HL-60 (cell line): ENCODE measurements at regions not wholly inside any gene's neighbourhood (a gene's known extent, or its start where the extent isn't known, plus 50 kb on each side); places are given as distances from the start of the nearest gene placed in this dataset.

ENCODE experiments used
- DNase-seq, 2 experiments: peaks; one replicate each; pipeline ENCODE4 v3.0.0-alpha.2; 2010 to 2020; ENCODE audit warnings: low read depth in 1 of 2, low spot score in 1 of 2
- H3K27ac ChIP-seq: fragments of 250-450 bp; sonication (Bioruptor Pico); replicated peaks from 2 replicates; pipeline ENCODE4 v1.5.1; 2020; ENCODE audit warnings: mild to moderate bottlenecking, moderate library complexity
- H3K27me3 ChIP-seq: fragments of 250-450 bp; sonication (Bioruptor Pico); 2 replicates; pipeline ENCODE4 v1.5.1; 2021; ENCODE audit warnings: mild to moderate bottlenecking, moderate library complexity; ENCODE audit not compliant: insufficient read depth, poor library complexity, severe bottlenecking
- H3K4me3 ChIP-seq: replicated peaks from 2 replicates; pipeline ENCODE4 v1.5.1; 2011; ENCODE audit warnings: mild to moderate bottlenecking, control low read depth, low read length; ENCODE audit not compliant: insufficient read depth
- GABPA ChIP-seq: IDR thresholded peaks from 2 replicates; pipeline ENCODE4 v1.6.1; 2012; ENCODE audit warnings: low read depth
- POLR2AphosphoS5 ChIP-seq: IDR thresholded peaks from 2 replicates; pipeline ENCODE4 v1.6.1; 2012; ENCODE audit warnings: low read depth
- SPI1 ChIP-seq: IDR thresholded peaks from 2 replicates; pipeline ENCODE4 v1.6.1; 2012; ENCODE audit warnings: low read depth, mild to moderate bottlenecking, borderline replicate concordance
- TF ChIP-seq, protein P1 (sequence below): IDR thresholded peaks from one replicate; pipeline ENCODE4 v1.5.1; 2011; ENCODE audit warnings: low read length, control low read depth, inconsistent platforms; ENCODE audit not compliant: insufficient read depth
- TF ChIP-seq, protein P2 (sequence below): IDR thresholded peaks from 2 replicates; pipeline ENCODE4 v1.6.1; 2012; ENCODE audit warnings: low read depth; ENCODE audit not compliant: insufficient replicate concordance

DNA sequence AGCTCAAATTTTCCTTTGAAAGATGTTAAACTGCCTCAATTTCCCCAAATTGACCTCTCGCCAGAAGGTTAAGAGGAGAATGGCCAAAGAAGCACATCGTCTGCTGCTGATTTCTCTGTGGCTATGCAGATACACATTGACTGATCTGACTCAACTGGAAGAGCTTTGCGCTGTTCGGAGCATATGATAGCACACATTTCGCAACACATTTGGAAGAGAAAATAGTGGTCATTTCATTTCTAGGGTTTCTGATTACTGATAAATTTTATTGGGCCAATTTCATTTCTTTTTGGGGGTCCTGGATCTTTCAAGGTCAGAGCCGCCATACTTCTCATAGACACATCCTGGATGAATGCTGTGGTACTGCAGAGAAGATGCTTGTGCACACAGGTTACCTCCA lies 138.5 kb downstream of the TMEM200C start:
- TF ChIP-seq, protein P1, sequence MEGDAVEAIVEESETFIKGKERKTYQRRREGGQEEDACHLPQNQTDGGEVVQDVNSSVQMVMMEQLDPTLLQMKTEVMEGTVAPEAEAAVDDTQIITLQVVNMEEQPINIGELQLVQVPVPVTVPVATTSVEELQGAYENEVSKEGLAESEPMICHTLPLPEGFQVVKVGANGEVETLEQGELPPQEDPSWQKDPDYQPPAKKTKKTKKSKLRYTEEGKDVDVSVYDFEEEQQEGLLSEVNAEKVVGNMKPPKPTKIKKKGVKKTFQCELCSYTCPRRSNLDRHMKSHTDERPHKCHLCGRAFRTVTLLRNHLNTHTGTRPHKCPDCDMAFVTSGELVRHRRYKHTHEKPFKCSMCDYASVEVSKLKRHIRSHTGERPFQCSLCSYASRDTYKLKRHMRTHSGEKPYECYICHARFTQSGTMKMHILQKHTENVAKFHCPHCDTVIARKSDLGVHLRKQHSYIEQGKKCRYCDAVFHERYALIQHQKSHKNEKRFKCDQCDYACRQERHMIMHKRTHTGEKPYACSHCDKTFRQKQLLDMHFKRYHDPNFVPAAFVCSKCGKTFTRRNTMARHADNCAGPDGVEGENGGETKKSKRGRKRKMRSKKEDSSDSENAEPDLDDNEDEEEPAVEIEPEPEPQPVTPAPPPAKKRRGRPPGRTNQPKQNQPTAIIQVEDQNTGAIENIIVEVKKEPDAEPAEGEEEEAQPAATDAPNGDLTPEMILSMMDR: no peak
- TF ChIP-seq POLR2AphosphoS5 (no peak), SPI1 (no peak), GABPA (no peak)
- TF ChIP-seq, protein P2, sequence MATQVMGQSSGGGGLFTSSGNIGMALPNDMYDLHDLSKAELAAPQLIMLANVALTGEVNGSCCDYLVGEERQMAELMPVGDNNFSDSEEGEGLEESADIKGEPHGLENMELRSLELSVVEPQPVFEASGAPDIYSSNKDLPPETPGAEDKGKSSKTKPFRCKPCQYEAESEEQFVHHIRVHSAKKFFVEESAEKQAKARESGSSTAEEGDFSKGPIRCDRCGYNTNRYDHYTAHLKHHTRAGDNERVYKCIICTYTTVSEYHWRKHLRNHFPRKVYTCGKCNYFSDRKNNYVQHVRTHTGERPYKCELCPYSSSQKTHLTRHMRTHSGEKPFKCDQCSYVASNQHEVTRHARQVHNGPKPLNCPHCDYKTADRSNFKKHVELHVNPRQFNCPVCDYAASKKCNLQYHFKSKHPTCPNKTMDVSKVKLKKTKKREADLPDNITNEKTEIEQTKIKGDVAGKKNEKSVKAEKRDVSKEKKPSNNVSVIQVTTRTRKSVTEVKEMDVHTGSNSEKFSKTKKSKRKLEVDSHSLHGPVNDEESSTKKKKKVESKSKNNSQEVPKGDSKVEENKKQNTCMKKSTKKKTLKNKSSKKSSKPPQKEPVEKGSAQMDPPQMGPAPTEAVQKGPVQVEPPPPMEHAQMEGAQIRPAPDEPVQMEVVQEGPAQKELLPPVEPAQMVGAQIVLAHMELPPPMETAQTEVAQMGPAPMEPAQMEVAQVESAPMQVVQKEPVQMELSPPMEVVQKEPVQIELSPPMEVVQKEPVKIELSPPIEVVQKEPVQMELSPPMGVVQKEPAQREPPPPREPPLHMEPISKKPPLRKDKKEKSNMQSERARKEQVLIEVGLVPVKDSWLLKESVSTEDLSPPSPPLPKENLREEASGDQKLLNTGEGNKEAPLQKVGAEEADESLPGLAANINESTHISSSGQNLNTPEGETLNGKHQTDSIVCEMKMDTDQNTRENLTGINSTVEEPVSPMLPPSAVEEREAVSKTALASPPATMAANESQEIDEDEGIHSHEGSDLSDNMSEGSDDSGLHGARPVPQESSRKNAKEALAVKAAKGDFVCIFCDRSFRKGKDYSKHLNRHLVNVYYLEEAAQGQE: no peak
- no peak for DNase-seq
- H3K27me3 ChIP-seq: peaks cover 22% of the 10 kb centered on the region
- H3K4me3 ChIP-seq: no peak overlapping the region
- no peak overlapping the region for H3K27ac ChIP-seq

DNA sequence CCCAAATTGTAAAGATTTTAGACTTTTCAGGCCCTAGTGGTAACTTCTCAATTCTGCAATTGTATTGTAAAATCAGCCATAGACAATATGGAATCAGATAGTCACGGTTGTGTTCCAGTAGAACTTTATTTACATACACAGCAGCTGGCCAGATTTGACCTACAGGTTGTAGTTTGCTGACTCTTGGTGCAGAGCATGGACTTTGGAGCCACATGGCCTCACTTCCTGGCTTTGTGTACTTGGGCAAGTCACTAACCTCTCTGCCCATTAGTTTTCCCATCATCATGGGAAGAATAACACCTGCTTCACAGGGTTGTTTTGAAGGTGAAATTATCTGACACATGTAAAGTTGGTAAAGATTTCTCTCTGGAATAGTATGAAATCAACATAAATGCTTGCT lies 147.6 kb downstream of the TMEM200C start:
- Histone ChIP-seq H3K27ac (no peak overlapping the region), H3K4me3 (no peak overlapping the region), H3K27me3 (peaks cover 17% of the 10 kb centered on the region)
- TF ChIP-seq POLR2AphosphoS5 (no peak), GABPA (no peak), SPI1 (no peak)
- TF ChIP-seq, protein P2: no peak
- TF ChIP-seq, protein P1: no peak
- DNase-seq: no peak

DNA sequence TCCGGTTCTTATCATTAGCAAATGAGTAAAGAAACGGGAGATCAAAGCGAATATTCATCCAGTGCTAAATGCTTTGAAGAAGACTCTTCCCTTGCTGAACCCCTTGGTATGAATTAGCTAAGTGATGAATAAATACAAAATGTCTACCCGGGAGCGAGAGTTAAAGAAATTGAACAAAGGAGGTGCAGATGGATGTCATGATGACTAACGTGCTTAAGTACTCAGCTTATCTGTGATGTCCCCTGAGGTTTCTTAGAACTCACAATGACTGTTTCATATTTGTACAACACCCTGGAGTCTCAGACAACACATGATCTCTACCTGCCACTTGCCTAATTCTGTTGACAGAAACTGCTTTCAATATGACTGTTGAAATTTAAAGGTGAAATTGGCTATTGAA lies 148.5 kb downstream of the TMEM200C start:
- H3K27me3 ChIP-seq: peaks cover 17% of the 10 kb centered on the region
- TF ChIP-seq SPI1: no peak
- TF ChIP-seq, protein P1: no peak
- TF ChIP-seq GABPA: no peak
- H3K4me3 ChIP-seq: no peak overlapping the region
- no peak for DNase-seq
- no peak overlapping the region for H3K27ac ChIP-seq

DNA sequence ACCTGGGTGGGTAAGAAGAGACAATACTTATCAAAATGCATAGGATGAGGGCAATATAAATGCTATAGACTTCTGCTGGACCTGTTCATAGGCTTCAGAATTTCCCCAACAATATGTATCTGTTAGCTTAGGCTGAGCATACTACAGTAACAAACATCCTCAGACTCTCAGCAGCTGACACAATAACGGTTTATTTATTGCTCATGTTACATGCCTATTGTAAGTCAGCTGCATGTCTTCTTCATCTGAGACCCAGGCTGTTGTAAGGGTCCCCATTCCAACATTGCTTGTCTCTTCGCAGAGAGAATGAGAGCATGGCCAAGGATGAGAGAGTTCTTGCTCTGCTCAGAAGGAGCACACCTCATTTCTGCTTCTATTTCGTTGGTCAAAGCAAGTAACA lies 150.7 kb downstream of the TMEM200C start:
- no peak overlapping the region for H3K27ac ChIP-seq
- no peak for DNase-seq
- no peak overlapping the region for H3K4me3 ChIP-seq
- TF ChIP-seq, protein P2: no peak
- TF ChIP-seq POLR2AphosphoS5: no peak
- TF ChIP-seq SPI1: no peak
- no peak for TF ChIP-seq GABPA
- TF ChIP-seq, protein P1: no peak
- H3K27me3 ChIP-seq: peaks cover 12% of the 10 kb centered on the region
